NCI-H774 (cell line): ENCODE measurements at regions not wholly inside any gene's neighbourhood (a gene's known extent, or its start where the extent isn't known, plus 50 kb on each side); places are given as distances from the start of the nearest gene placed in this dataset.

Experiments used
- DNase-seq: peaks from one replicate; lab custom pipeline; 2025; lab: John Stamatoyannopoulos, UW

DNA sequence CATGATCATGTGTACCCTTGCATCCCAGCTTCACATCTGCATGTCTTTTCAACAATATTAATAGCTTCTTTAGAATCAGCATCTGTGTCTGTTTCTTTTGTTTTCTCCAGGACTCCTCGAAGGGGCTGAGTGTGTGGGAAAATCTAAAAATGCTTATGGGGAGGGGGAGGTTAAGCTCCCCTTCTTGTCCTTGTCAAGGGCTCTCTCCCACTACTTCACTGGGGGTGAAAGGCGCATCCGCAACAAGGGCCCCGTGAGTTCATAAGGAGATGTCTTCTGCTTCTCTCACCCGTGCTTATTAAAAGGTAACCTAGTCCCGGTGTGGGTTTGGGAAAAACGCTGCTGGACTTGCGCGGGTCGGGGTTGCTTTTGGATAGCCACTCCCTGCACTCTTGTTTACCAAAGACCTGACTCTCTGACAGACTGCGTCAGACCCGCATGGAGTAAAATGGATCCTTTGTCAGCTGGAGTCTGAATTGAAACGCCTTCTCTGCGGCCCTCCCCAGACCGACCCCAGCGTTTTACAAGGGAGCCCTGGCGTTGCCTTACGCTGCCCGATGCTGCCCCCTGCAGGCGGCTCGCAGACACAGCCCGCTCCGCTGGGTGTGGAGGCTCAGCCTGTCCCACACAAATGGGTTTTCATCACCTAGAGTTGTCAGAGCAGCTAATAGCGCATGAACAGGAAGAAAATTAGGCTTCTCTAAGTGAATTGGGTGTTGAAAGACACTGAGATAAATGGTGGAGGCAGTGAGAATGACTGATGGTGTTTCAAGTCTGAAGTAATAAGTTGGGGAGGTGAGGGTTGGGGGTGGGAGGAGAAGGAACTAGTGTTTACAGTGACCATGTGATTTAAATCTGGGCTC lies 53.8 kb downstream of the IER5 start:
- peak; percentile 76 for DNase-seq

DNA sequence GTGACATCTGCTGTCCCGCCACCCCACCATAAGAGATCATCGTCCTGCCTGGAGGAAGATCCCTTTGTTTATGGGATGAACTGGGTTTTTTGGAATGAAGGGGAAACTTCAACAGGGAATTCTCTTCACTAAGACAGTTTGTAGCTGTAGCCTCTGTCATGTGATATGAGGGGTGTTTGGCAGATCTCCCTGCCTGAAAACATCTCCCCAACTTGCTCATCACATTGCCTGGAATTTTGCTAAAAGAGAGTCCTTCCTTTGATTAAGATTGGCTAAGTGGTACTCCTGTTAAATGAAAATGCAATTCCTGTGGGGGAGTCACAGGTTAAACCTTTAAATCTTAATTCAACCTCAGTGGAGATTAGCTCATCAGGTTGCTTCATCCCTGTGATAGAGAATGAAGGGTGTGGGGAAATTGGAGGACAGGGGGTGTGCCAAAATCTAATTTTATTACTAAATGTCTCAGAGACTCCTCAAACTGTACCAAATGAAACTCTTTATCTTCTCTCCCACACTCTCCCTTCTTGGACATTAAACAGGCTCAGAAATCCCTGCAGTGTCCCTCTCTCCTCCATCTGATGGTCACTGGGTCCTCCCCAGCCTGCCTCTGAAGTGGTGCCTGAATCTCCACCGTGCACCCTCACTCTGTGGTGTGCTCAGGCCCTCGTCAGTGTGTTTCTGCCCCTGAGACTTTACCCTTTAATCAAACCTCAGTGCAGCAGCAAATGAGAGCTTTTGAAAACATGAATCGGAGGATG lies 54.8 kb downstream of the IER5 start:
- DNase-seq = no peak

DNA sequence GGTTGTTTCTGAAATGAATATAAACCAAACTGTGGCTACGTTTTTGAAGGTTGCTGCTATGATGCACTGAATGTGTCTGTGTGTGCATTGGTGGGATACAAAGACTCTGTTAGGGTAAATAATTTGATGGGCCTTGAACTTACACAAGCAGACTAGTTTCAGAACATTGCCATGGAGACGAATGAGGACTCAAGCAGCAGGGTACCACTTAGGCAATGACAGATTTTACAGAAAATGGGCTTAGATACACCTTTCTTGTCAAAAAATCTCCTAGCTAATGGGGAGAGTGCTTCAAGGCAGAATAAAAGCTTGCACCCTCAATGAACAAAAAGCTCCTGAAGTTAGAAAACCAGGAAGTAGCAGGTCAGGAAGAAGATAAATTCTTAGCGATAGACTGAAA lies 55.7 kb downstream of the IER5 start:
- DNase-seq = no peak

DNA sequence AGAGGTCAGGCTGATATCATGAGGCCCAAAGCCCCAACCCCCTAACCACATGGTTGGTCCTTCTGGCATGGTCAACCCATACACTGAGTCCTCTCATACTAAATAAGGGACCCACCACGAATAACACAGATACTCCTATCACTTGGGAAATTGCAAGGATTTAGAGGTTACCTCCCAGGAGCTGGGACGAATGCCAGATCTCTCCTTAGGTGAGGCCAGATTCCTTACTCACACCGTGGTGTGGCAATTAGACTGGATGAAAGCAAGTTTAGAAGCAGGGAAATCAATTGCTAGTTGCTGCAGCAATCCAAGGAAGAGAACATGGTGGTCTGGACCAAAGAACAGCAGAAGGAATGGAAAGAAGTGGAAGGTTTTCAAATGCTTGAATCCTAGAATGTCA lies 60.1 kb downstream of the IER5 start:
- DNase-seq = no peak

DNA sequence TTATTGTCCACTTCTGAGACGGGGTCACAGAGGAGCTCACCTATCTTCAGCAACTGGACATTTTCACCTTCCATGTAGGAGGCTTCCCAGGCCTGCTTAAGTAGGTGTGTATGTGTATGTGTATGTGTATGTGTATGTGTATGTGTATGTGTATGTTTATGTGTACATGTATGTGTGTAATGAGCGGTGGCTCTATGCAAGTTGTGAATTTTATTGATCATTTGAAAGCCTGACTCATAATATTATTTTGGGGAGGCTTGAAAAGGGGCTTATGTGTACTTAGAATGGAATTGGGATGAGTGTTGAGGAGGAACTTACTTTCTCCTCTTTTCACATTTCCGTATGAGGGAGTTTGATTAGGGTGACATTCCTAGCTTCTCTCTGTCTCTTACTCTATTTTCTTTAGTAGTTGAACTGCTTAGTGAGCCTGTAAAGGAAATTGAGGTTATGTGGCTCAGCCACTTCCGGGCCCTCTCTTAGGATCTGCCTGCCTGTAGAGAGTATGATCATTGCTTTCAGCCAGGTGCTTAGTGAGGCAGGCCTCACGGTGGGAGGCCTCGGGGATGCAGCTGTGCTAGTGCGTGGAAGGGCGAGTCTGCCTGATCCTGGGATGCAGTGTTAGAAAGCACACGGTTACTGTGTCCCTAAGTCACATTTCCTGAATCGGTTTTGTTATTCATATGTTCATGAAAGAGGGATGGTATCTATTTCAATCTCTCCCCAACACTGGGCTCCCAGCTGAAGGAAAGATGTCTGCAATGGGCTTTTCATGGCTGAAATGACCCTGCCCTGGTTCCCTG lies 61.0 kb downstream of the IER5 start:
- DNase-seq = no peak

DNA sequence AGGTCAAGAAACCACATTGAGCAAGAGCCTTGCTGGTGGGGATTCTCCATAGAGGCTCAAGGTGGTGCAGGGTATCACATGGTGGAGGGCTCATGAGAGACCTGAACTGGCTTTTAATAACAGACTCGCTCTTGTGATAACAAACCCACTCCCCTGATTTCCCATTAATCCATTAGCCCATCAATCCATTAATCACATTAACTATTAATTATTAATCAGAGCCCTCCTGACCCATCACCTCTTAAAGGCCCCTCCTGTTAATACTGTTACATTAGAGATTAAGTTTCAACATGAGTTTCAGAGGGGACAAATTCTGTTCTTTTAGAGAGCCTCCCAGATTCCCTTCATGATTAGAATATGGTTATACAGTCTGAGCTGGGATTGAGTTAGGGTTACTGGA lies 61.8 kb downstream of the IER5 start:
- no peak for DNase-seq

DNA sequence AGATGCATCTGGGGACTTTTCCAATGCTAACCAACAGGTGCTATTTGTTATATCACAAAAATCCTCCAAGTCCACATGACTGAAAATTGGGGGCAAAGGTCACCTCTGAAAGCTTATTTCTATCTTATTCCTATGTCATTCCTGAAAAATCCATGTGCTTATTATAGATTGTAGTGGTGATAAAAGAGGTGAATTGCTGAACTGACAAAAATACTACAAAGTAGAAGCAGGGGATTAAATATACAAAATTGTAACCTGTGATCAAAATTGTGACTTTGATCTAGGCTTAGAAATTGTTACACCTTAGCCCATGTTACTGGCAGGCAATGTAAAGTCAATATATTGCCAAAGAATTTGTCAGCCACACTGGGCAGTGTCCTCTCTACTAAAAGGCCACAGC lies 62.3 kb downstream of the IER5 start:
- DNase-seq = no peak

DNA sequence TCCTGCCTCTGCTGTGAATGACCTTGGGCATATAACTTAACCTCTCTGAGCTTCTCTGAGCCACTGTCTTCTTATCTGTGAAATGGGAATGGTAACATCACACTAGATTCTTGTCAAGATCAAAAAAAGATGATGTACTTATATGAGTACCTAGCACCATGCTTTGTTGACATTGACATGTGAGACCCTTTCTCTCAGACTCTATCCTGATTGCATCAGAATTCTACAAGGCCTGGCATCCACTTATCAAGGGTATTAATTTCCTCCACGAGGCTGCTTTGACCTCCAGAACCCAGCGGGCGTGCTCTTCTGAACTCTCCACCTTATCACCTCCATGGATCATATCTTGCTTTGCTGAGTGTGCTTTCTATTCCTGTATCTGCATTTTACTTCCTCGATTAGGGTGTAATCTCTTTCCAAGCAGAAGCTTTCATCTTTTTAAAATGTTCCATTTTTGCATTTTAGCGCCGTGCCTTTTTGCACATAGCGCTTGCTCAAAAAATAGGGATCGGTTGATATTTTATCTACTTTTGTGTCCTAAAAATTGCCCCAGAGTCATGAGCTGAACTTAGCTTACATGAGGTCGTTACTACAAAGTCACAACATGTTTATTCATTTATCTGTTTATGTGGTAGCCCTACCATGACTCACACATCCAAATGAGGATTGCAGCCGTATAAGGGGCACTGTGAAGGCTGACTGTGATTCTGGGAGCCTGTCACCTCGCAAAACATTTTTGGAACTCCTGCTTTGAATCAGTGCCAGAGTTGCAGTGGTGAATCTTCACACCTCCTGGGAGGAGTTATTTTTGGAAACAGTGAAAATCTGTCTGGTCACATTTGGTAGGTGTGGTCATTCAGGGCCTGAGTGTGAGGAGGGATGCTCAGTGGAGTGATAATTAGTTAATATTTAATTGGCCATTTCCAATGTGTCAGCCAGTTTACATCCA lies 63.2 kb downstream of the IER5 start:
- DNase-seq = no peak

DNA sequence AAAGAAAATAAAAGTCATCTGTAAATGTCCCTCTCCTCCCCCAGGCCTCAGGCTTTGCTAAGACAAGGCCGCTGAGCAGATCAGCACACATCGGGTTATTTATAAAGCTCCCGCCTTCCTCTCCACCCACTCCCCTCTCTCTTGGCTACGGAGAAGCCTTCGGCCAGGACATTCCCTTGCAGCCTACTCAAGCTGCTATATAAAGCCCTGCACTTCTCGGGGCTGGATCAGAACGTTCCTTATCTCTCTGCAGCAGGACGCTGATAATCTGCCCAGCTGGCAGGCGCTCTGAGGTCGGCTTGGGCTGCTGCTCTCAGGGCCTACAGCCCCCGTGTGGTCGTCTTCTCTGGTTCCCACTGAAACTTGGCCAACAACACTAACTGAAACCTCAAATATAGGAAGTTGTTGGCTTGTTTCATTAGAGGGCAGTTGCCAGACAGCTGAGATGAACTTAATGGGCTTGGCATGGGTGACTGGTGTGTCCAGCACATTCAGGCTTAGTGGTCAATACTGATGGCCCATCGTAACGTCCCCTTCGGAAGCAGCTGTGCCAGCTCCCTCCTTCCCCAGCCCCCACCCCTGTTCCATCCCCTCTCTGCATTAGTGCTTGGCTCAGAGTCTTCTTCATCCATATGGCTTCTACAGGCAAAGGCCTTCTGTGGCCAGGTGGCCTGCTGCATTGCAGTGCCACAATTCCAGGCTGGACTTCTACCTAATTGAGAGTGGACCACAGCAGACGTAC lies 64.6 kb downstream of the IER5 start:
- no peak for DNase-seq

DNA sequence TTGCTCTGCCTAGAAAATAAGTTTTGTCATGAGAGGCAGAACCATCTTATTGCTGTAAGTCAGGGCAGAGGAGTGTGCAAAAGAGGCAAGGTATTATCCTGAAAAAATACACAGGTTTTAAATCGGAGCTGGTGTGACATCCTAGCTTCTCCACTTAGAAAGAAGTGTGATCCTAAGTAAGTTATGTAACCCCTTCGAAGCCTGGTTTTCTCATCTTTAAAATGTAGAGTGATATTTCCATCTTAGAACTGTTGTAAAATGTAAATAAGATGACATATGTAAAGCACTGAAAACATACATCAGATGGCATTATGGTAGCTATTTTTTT lies 65.1 kb downstream of the IER5 start:
- no peak for DNase-seq

DNA sequence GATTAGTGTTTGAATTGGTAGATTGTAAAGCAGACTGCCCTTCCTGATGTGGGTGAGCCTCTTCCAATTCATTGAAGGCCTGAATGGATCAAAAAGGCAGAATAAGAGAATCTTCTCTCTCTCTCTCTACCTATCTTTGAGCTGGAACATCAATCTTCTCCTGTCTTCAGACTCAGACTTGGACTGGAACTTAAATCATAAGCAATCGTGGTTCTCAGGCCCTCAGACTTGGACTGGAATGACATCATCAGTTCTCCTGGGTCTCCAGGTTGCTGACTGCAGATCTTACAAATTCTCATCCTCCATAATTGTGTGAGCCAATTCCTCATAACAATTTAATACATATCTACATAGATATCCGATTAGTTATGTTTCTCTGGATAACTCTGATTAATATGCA lies 66.8 kb downstream of the IER5 start:
- DNase-seq = no peak

DNA sequence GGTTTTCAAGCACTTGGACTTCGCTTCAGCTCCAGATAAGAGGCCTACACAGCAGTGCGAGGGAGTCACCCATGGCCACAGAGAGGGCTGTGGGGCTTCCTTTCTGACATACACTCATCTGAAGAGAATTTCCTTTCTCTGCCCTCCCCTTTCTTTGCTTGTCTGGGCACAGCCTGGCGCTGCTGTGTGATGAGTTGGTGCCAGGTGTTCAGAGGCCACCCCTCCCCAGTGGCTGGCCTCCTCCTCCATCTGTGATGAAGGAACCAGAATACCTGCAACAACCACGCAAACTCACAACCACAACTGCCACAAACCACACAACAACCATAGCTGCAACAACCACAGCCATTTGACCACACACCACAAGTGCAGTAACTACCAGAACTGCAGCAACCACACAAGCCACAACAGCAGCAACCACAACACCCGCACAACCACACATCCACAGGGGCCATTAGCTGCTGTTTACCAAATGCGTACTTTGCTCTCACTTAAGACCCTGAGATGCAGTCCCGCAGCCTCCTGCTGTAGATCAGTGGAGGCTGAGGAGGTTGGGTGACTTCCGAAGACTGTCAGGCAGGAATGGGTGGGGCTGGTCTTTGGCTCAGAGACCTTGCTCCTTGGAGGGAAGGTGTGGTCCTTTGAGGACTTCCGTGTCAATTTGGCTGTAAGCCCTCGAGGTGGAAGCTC lies 71.1 kb downstream of the IER5 start:
- DNase-seq = no peak

DNA sequence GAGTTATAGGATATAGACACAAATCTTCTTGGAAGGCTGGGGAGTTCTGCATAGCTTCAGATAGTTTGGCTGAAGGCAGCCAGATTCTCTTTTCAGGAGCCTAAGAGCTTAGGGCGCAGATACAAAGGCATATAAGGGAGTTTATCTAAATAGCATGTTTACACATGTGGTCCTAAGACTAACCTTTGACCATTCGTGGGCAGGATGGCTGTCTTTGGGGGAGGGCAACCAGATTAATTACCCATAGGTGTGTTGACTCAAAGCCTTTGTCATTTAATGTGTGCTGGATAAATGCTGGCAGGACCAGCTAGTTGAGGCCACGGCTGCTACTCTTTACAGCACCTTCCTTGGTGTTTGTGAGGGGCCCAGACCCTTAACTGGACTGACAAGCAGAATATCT lies 71.8 kb downstream of the IER5 start:
- no peak for DNase-seq

DNA sequence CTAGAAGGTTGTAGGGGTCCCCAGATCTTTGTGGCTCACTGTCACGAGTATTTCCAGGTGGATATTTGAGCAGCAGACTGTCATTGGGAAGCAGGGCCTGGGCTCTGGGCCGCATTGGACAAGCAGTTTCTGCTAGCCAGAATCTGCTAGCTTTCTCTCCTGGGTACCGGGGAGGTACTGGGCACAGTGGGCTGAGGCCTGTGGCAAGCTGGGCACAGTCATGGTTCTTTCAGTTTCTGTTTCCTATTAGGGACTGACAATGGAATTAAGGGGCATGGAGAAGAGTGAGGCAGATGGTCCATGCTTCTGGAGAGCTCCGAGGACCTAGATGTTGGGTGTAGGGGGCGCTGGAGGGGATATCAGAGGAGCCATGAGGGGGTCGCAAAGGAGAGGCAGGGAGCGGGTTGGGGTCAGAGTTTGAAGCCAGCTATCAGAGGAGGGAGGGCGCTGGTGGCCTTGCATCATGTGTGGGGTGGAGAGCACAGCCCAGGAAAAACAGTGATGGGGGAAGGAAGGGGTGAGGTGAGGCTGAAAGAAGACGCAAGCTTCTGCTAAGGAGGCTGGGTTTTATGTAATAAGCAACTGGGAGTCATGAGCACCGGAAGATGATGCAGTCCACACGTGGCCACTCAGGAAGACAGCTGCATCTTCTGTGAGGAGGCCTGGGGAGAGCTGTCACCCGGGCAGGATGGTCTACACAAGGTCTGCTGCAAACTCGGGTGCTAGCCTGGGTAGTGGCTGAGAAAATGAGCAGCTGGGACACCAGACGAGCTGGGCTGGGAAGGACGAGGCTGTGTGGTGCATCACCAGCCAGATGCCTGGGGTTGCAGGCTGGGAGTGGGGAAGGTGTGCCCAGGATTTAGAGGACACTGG lies 72.7 kb downstream of the IER5 start:
- DNase-seq = no peak

DNA sequence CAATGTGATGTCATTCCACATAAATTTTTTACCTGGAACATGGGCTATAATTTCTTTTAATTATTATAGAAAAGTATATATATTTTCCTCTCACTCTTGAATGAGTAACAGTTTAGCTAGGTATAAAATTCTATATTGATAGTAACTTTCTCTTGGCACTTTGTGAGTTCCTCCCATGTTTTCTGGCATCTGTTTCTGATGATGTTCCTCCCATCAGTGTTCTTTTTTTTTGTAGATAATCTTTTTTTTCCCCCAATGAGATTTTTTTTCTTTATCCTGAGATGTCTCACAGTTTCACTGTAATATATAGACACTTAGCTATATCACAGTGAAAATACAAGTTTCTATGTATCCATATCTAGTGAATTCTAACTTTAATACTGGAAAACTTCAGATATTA lies 75.2 kb downstream of the IER5 start:
- DNase-seq = no peak

DNA sequence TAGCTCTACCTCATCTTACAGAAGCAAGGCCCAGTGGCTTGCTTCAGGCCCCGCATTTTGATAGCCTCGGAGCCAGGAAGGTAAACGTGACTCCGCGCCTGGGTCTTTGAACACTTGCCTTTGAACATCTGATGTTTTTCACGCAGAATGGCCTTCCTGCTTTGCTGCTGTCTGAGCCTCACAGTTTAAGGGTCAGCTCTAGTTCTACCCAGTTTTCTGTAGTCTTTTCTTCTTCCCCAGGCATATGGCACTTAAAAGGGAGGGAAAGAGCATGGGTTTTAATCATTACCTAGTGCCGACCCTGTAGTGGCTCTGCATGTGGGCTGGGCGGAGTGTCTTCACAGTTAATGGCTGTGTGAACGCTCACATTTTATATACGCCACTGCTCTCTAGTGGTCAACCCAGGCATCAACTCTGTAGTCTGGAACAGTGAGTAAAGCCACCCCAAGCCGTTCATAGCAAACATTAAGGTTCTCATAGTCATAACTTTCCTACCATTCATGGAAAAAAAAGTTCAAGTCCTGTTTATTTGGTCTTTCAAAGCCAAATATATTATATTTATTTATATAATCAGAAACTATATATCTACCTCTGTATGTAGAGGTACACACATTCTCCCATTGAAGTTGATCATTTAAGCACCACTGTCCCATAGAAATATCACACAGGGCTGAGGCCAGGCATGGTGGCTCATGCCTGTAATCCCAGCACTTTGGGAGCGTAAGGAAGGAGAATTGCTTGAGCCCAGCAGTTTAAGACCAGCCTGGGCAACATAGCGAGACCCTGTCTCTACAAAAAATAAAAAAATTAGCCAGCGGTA lies 78.1 kb downstream of the IER5 start:
- DNase-seq = peak; percentile 60

DNA sequence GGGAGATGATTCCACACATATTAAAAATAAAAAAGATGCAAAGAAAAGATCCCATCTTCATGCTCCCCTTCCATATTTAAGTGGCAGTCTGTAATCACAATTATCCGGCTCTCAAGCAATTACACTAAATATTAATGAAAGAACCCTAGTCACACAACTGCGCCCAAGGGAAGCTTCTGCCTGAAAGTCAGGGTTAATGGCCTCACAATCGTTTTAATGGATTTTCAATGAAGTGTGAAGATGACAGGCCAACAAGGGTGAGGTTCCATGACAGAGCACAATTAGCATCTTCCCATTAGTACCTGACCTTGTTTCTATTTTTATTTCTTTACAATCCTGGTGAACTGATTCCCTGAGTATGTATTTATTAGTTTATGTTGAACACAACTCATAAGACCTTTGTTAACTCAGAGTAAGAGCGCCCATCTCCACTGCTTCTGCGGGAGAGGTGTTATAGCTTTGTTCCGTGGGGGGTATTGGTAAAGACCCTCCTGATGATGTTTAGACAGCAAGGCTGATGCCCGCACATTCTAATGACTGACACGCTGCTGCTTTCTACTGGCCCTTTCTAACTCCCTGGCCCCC lies 80.9 kb downstream of the IER5 start:
- no peak for DNase-seq

DNA sequence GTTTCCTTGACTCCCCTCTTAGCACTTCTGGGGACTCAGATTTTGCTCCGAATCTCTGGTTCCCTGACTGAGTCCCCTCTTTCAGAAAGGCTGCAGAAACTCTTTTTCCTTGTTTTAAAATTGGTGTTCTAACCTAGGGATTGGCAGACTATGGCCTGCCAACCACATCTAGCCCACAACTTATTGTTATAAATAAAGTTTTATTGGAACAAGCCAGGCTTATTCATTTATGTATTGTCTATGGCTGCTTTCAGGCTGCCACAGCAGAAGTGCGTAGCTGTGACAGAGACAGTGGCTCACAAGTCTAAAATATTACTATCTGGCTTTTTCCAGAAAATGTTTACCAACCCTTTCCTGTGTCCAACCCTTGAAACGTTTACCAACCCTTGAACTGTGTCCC lies 81.7 kb downstream of the IER5 start:
- no peak for DNase-seq
